ENCODE measurements at regions not wholly inside any gene's neighbourhood (a gene's known extent, or its start where the extent isn't known, plus 50 kb on each side); places are given as distances from the start of the nearest gene placed in this dataset.

DNA sequence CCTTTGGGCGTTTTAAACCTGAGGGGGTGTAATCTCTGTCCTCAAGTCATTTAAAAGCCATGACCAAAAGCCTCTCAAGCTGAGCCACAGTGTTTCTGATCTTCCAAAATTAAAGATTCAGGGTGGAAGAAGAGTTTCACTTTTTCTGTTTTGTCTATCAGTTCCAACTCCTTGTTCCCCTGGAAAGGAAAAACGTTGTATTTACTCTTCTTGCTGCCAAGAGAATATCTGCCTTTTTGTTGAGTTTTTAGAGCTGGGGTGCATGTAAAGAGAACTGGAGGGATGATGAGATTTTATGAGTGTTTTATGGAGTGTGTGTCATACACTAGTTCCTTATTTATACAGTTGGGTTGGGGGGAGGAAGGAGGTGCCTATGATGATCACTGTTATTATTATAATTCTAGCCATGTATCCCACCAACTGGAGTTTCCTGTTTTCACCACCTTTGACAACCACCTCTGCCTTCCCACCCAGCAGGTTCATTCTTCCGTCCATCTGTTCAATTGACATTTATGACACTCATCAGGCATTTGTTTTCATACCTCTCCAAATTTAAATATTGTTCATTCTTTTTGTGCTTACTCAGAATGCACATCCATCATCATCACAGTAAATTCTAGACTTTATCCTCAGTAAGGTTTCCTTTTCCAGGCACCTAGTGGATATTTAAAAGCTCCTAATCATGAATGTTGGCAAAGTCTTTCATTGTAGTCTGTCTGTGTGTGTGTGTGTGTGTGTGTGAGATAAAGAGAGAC, 97.9 kb upstream of the MPDZ start:
- no peak for DNase-seq

DNA sequence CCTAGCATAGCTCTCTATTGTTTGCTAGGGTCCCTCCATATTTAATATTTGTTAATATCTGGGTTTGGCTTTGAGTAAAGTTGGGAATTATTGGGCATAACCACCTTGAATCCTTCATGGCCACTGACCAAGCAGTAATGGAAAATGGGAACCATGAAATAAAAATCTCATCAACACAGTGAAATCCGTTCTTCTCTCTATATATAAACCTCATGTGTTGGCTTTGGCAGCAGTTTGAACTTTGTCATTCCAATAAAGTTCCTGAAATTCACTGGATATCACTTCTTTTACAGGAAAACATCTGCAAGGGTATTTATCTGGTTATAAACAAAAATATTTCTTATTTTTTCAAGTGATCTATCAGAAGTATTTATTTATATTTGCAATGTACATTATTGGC, 93.0 kb upstream of the MPDZ start:
- no peak for DNase-seq

DNA sequence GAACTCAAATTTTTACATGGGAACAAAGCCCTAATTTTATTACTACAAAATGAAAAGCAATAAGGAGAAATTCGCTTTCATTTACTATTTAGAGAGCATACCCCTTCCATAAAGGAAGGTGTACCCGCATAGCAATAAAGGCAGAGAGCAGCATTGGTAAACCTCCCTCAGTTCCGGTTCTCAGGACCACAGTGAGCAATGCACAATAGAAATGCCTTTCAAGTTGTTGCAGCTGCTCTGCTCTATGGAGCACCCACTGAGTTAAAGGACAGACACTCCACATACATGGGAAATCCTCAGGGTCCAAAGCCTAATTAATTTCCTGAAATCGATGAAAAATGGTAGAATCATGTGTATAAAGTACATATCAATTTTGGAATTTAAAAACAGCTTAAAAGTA, 89.9 kb upstream of the MPDZ start:
- DNase-seq, result no peak

DNA sequence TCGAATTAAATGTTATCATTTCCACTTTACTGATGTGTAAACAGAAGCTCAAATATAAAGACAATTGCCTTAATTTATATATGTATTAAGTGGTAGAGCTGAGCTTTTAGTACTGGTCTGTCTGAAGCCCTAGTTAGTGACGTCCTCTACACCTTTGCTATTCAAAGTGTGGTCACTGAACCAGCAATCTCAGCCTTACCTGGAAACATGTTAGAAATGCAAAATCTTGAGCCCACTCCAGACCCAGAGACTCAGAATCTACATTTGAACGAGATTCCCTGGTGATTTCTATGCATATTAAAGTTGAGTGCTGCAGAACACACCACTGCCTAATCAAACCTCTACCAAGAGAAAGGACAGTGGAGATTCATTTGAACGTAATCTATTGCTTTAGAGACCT, 88.3 kb upstream of the MPDZ start:
- DNase-seq, result no peak

DNA sequence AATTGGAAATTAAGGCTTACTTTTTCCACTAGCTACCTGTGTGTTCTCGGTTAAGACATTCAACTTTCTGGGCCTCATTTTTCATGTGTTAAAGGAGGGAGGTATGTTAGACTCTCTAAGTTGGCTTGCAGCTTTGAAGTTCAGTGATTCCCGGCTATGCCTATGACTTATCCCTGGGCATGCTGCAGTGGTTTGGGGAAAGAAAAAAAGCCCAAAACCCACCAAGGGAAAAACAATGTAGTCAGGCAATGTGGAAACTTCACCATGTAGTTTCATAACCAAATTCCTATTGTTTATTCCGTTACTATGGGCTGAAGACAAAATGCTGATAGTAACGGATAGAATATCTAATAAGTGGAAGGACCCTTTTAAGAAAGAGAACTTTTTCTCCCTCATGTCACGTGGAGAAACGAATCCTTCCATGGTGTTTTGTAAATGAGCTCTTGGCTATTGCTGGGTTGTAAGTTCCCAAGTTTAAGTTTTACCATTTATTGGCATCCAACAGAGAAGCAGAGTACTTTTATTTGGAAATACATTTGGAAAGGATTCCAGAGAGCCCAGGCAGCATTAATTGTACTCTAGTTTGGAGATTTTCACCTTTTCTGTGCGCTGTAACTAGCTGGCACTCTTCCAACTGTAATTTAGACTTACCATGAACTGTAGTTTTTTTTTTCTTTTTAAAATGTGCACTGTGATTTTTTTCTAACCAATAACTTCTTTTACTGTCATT, 84.9 kb upstream of the MPDZ start:
- no peak for DNase-seq

DNA sequence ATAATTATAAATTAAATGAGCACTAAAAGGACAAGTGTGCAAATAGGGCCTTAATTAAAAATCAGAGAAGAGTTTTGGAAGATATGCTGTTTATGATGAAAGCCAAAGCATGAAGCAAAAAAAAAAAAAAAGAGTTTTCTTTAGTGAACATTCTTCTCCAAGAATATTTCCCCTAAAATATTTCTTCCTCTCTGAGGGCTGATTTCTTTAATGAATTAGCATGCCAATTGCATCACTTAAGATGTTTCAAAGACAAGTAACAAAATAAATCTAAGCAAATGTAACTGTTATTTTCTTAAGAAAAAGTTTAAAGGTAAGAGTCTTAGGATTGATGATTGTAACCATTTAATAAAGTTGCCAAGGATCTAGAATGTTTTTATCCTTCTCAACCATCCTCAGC, 81.6 kb upstream of the MPDZ start:
- no peak for DNase-seq

DNA sequence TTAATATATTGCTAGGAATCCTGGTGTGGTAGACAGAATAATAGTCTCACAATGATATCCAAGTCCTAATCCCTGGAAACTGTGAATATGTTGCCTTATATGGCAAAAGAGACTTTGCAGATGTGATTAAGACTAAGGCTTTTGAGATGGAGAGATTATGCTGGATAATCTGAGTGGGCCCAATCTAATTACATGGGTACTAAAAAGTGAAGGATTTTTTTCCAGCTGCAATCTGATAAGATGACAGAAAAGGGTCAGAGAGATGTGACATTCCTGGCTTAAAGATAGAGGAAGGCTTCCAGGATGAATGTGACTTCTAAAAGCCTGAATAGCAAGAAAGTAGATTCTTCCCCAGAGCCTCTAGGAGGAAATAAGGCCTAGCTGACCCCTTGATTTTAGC, 80.7 kb upstream of the MPDZ start:
- DNase-seq, result no peak

DNA sequence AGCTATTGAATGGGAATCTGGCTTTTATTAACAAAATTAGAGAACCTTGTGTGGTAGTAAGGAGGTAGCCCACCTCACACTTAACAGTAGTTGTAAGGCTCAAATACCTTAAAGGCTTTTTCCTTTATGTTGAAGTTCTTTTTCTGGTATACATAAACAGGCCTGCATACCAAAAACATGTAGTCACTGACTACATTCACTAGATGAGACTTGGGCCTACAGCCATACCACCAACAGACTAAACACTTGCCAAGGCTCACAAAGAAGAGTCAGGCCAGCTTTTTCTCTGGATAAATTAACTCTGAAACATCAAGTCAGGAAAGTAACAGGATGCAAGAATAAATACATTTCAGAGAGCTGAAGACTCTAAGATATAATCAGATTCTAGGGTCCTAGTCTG, 78.6 kb upstream of the MPDZ start:
- DNase-seq, result no peak

DNA sequence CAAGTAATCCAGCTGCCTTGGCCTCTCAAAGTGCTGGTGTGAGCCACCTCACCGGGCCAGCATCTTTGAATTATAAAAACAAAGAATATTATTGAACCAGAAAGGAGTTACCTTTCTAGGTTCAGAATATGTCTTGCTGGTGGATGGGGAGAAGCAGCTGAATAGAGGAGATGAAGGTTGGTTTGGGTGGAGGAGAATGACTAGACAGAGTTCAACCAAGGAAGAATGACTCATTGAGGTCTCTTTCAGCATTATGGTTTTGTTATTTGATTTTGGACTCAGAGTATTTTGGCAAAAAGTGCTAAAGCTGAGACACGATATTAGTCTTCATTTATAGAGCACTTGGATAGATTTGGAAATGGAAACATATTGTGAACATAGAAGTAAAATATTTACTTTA, 75.2 kb upstream of the MPDZ start:
- DNase-seq, result no peak

DNA sequence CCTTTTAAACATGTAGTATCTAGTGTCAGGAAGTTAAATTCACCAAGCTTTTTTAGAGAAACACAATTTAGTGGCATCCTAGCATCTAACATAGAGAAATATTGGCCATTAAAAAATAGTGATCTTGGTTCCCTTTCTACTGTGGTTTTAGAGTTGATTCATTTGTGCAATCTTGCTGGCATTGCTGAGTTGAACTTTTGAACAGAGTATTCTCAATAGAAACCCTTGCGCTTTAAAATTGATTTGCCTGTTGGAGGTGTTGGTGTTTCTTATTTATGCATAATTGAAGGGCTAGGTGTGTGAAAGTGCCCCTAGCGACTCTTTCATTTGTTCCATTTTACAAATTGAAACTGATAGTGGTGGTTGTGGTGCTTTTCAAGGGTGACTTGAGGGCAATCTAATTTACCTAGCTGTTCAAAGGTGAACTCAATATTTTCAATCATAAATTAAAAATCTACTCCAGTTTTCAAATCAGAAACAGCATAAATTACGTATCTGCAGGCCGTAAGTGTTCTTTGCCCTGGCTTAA, 73.0 kb upstream of the MPDZ start:
- no peak for DNase-seq

DNA sequence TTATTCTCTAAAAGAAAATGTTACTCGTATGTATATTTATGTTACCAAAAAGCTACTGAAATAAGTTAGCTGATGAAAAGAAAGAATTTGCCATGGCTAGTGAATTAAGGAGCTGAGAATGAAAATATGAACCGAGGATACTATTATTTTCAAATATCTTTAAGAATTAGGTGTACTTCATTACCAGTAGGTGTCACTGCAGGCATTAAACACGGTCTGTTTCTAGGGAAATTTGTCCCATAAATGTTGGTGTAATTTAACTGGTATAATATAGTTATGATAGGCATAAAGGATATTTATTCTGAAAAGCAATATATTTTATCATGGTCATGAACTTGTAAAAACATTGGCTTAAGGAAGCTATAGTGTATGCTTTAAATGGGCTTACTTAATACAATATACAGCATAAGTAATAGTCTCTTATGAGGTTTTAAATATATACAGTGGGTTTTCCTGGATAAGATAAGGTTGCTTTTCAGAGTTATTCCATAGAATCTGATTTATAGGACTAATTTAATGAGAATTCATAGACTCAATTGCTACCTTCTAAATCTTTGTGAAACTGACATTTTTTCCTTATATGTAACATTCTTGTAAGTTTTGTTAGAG, 72.4 kb upstream of the MPDZ start:
- DNase-seq, result no peak

DNA sequence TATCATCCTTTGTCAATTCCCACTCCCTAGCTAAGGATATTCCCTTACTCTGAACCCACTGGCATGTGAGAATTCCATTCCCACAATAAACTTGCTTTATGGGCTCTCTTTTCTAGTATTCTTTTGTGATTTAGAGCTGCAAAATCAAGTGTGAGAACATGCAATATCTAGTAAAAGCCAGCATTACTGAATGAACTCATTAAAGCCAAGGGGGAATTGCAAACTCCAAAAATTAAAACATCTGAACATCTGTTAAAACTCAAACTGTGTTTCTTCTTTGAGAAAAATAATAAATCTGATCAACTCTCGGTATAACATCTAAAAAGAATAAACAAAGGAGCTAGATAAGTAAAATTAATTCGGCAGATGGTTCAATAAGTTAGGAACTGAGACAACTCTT, 53.1 kb upstream of the MPDZ start:
- DNase-seq, result no peak

DNA sequence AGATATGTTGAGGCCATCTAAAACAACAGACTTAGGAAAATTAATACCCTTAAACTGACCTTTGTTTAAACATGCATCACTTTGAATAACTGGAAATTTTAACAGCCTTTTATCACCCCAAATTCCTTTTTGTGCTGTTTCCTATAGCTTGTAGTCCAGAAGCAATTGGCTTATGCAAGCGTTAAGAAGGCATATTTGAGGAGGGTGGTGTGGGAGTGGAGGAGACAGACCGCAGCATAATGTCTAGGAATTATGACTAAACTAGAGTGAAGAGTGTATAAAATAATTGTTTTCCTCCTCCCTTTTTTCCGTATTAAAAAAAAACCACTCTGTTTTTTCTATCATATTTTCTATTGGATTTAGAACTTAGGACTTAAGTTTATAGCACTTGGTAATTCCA, 51.8 kb upstream of the MPDZ start:
- DNase-seq, result no peak

DNA sequence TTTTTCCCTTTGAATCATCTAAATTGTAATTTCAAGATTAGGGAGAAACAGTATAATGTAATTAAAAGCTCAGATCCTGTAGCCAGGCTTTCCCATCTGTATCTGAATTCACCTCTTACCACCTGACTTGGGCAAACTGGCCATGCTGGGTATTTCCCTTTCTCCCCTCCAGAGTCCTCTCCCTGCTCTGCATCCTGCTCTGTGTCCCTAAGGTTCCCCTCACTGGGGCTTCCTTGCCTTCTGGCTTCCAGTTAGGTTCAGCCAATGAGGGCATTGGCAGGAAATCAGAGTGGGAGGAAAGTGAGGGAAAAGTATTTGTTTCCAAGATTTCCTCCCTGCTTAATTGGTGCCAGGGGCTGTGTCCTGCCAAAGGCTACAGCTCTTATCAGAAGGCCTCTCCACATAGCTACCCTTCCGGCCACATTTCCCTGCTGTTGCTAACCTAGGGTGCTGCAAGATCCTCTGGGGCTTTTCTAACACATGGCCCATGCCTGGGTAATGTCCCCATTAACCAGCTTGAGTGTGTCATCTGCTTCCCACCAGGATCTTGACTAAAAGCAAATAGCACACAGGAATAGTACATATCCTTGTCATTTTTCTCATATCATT, 51.0 kb upstream of the MPDZ start:
- DNase-seq, result no peak

Data from stimulated activated CD8-positive, alpha-beta memory T cell treated with anti-CD3 and anti-CD28 coated beads, Interleukin-4, amount 100 ng/mL, for 48 hours (primary cell).